GM19438 (cell line): ENCODE measurements at regions not wholly inside any gene's neighbourhood (a gene's known extent, or its start where the extent isn't known, plus 50 kb on each side); places are given as distances from the start of the nearest gene placed in this dataset.

Experiments
- ATAC-seq: cut with Tn5 transposase; IDR thresholded peaks from one replicate; pipeline ENCODE4 v1.9.1; 2021; ENCODE audit warnings: low read depth; ENCODE audit not compliant: unreplicated experiment

GRCh38 chr14:50036637-50037036 lies 79.7 kb downstream of the VCPKMT start:
- ATAC-seq = no peak

GRCh38 chr14:50037240-50037639 lies 79.1 kb downstream of the VCPKMT start:
- no peak for ATAC-seq

- ATAC-seq = no peak
These were observed 78.5 kb downstream of the VCPKMT start for GRCh38 chr14:50037852-50038251.

GRCh38 chr14:50038398-50039119 lies 77.8 kb downstream of the VCPKMT start:
- peak; percentile 77 for ATAC-seq

GRCh38 chr14:50039120-50039517 lies 77.3 kb downstream of the VCPKMT start:
- no peak for ATAC-seq

- no peak for ATAC-seq
These were observed 76.5 kb downstream of the VCPKMT start for GRCh38 chr14:50039734-50040400.

GRCh38 chr14:50040401-50040775 lies 76.0 kb downstream of the VCPKMT start:
- no peak for ATAC-seq

GRCh38 chr14:50040895-50041465 lies 75.4 kb downstream of the VCPKMT start:
- ATAC-seq = no peak

- no peak for ATAC-seq
These were observed 74.4 kb downstream of the VCPKMT start for GRCh38 chr14:50041980-50042379.

- no peak for ATAC-seq
These were observed 72.2 kb downstream of the VCPKMT start for GRCh38 chr14:50044042-50044651.

- ATAC-seq = peak; percentile 79
These were observed 71.2 kb downstream of the VCPKMT start for GRCh38 chr14:50045039-50045711.

GRCh38 chr14:50045837-50046236 lies 70.5 kb downstream of the VCPKMT start:
- no peak for ATAC-seq

GRCh38 chr14:50047274-50047676 lies 69.1 kb downstream of the VCPKMT start:
- ATAC-seq = peak; percentile 76

GRCh38 chr14:50049093-50049492 lies 67.3 kb downstream of the VCPKMT start:
- ATAC-seq = no peak

GRCh38 chr14:50049703-50050570 lies 66.4 kb downstream of the VCPKMT start:
- no peak for ATAC-seq

GRCh38 chr14:50051106-50051505 lies 65.3 kb downstream of the VCPKMT start:
- no peak for ATAC-seq

GRCh38 chr14:50051706-50052105 lies 64.7 kb downstream of the VCPKMT start:
- no peak for ATAC-seq

- ATAC-seq = no peak
These were observed 63.9 kb downstream of the VCPKMT start for GRCh38 chr14:50052517-50052916.

- ATAC-seq = no peak
These were observed 62.4 kb downstream of the VCPKMT start for GRCh38 chr14:50053935-50054334.
